Activated CD8-positive, alpha-beta memory T cell treated with anti-CD3 and anti-CD28 coated beads for 36 hours (primary cell): ENCODE measurements at regions not wholly inside any gene's neighbourhood (a gene's known extent, or its start where the extent isn't known, plus 50 kb on each side); places are given as distances from the start of the nearest gene placed in this dataset.
"Not testable (repeated sequence)": the region's sequence is repeated elsewhere in the genome, so short reads cannot be mapped to it uniquely, and the experiment has no call there.

Experiments
- CTCF ChIA-PET: fragments of 350-600 bp; sonication (Branson Sonifier 250); formaldehyde crosslinking; loops from one replicate; lab custom pipeline; 2021; ENCODE audit warnings: antibody characterized with exemption; lab: Charles Lee
- POLR2A ChIA-PET: fragments of 350-600 bp; sonication (Branson Sonifier 250); formaldehyde crosslinking; loops from one replicate; lab custom pipeline; 2021; ENCODE audit warnings: antibody characterized with exemption; lab: Charles Lee

- CTCF ChIA-PET, POLR2A ChIA-PET: not testable (repeated sequence)
Measured at GRCh38 chr11:3516345-3516933, 125.4 kb downstream of the ART5 start.

GRCh38 chr11:3514635-3515424, 127.0 kb downstream of the ART5 start:
- POLR2A ChIA-PET, CTCF ChIA-PET: not testable (repeated sequence)

GRCh38 chr11:3513311-3513710, 128.5 kb downstream of the ART5 start:
- POLR2A ChIA-PET, CTCF ChIA-PET: not testable (repeated sequence)

GRCh38 chr11:3512751-3513150, 129.0 kb downstream of the ART5 start:
- CTCF ChIA-PET, POLR2A ChIA-PET: not testable (repeated sequence)

- CTCF ChIA-PET, POLR2A ChIA-PET: not testable (repeated sequence)
Measured at GRCh38 chr11:3512133-3512703, 129.6 kb downstream of the ART5 start.

- CTCF ChIA-PET, POLR2A ChIA-PET: not testable (repeated sequence)
Measured at GRCh38 chr11:3511416-3512132, 130.2 kb downstream of the ART5 start.

- CTCF ChIA-PET, POLR2A ChIA-PET: not testable (repeated sequence)
Measured at GRCh38 chr11:3509563-3509962, 130.6 kb upstream of the ZNF195 start.

GRCh38 chr11:3499198-3499597, 120.3 kb upstream of the ZNF195 start:
- CTCF ChIA-PET, POLR2A ChIA-PET: not testable (repeated sequence)

- CTCF ChIA-PET, POLR2A ChIA-PET: not testable (repeated sequence)
Measured at GRCh38 chr11:3498356-3498755, 119.4 kb upstream of the ZNF195 start.

- CTCF ChIA-PET, POLR2A ChIA-PET: not testable (repeated sequence)
Measured at GRCh38 chr11:3493152-3493551, 114.2 kb upstream of the ZNF195 start.

GRCh38 chr11:3488003-3488402, 109.1 kb upstream of the ZNF195 start:
- POLR2A ChIA-PET, CTCF ChIA-PET: not testable (repeated sequence)

- POLR2A ChIA-PET, CTCF ChIA-PET: not testable (repeated sequence)
Measured at GRCh38 chr11:3485737-3486136, 106.8 kb upstream of the ZNF195 start.

- POLR2A ChIA-PET = not testable (repeated sequence)
- CTCF ChIA-PET = interaction anchor here (0.6 to 1.1 kb wide), 2 partner anchors 101 to 104 kb away, joined by 3 to 4 read pairs; no protein-coding TSS in a partner anchor
Measured at GRCh38 chr11:3476937-3477885, 98.3 kb upstream of the ZNF195 start.

GRCh38 chr11:3476084-3476936, 97.4 kb upstream of the ZNF195 start:
- POLR2A ChIA-PET = not testable (repeated sequence)
- CTCF ChIA-PET = interaction anchor here (1.1 kb wide), 1 partner anchor 105 kb away, joined by 4 read pairs; no protein-coding TSS in a partner anchor

- POLR2A ChIA-PET, CTCF ChIA-PET: not testable (repeated sequence)
Measured at GRCh38 chr11:3468963-3469362, 90.0 kb upstream of the ZNF195 start.

- CTCF ChIA-PET, POLR2A ChIA-PET: not testable (repeated sequence)
Measured at GRCh38 chr11:3467599-3467998, 88.7 kb upstream of the ZNF195 start.

GRCh38 chr11:3455666-3456065, 76.7 kb upstream of the ZNF195 start:
- CTCF ChIA-PET, POLR2A ChIA-PET: not testable (repeated sequence)

- CTCF ChIA-PET, POLR2A ChIA-PET: not testable (repeated sequence)
Measured at GRCh38 chr11:3454844-3455243, 75.9 kb upstream of the ZNF195 start.
